SHP77 (cell line): ENCODE measurements at regions not wholly inside any gene's neighbourhood (a gene's known extent, or its start where the extent isn't known, plus 50 kb on each side); places are given as distances from the start of the nearest gene placed in this dataset.

Experiments
- DNase-seq, 2 experiments: peaks; one replicate each; lab custom pipeline; 2025; lab: John Stamatoyannopoulos, UW

DNA sequence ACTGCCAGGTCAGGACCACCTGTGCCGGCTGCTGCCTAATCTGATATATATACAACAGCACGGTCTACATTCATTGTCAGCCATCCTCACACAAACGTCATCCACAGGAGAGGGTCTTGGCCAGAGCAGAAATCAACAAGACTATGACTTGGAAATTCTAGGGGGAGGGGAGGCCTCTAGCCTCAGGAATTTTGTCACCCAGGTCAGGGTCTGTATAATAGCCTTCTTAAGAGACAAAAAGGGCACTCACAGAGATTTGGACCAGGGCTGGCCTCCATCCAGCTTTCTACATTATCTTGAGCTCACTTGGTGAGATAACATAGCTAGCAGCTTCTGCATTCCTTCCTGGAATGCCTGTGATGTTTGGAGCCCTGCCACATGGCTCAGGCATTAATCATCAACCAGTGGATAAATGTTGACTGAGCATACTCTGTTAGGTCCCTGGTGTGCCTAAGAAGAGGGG lies 50.4 kb upstream of the CTIF start:
- no peak for DNase-seq

DNA sequence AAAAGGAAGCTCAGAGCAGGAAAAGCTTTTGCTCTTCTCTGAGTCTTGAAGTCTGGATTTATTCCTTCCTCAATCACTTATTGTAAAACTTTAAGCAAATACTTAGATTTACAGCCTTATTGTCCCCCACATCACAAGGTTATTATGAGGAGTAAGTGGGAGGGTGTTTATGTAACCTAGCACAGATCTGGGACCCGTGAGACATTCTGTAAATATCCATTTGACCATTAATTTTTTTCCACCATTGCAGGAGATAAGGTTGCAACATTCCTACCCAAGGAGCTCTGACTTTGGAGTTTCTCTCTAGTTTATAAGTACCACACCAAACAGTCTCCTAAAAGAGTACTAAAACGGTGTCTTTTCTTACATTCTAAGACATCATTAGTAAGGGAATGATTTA lies 52.1 kb upstream of the CTIF start:
- DNase-seq: no peak

DNA sequence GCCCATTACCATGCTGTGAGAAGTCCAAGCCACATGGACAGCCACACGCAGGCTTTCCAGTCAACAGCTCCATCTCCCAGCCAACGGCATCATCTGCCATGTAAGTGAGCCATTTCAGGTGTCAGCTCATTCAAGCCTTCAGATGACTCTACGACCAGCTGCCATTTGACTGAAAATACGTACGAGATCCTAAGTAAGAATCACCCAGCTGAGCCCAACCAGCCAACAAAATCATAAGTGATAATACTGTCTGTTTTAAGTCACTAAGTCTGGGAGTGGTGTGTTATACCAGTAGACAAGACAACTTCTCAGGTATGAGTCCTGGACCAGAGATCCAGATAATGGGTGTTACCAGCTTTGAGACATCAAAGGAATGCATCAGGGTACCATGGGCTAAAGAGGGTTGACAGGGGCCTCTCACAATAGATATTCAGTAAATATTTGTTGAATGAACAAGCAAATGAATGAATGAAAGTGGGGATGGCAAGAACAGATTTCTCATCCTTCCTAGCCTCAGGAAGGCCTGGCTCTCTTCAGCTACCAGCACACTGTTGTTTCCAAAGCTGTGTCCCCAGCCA lies 52.9 kb upstream of the CTIF start:
- no peak for DNase-seq

DNA sequence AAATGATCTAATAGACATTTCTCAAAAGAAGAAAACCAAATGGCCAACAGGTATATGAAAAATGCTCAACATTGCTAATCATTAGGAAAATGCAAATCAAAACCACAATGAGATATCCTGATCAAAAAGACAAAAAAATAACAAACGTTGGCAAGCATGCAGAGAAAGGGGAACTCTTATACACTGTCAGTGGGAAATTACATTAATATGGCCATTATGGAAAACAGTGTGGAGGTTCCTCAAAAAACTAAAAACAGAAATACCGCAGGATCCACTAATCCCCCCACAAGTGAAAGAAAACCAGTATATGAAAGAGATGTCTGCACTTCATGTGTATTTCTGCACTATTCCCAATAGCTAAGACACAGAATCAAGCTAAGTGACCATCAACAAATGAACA lies 57.7 kb upstream of the CTIF start:
- DNase-seq: no peak

DNA sequence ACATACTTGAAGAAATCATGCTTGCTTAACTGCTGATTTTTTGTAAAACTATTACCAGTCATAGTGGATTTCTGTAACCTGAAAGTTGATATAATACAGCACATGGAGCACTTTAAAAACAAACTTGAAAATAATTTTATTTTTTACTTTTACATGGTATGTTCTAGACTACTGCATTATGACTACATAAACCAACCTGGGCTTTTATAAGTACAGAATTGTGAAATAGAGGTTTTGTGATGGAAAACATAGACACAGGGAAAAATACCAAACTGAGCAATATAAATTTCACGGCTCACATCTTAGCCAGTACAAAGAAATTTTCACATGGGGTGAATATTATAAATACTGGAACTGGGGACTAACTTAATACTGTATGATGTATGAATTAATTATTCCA lies 59.3 kb upstream of the CTIF start:
- DNase-seq: no peak

DNA sequence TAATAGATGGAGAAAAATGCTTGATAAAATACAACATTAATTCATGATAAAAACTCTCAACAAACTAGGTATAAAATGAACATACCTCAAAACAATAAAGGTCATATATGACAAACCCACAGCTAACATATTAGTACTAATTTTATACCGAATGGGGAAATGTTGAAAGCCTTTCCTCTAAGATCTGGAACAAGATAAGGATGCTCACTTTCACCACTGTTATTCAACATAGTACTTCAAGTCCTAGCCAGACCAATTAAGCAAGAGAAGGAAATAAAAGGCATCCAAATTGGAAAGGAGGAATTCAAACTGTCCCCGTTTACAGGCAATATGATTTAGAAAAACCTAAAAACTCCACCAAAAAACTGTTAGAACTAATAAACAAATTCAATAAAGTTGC lies 61.5 kb upstream of the CTIF start:
- no peak for DNase-seq

DNA sequence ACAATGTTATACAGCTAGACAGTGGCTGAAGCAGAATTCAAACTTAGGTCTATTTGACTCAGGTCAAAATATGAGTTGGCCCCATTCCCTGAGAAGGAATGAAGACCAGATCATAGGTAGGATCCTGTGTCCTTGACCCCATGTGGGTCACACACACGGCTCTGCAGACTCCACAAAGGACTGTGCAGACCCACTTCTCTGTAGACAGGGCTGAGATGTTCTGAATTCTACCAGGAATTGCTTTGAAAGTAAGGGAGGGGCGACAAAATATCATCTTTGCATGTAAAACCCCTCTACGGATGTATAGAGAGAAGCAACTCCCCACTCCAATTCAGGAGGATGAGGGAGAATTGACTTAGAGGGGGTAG lies 62.3 kb upstream of the CTIF start:
- no peak for DNase-seq

DNA sequence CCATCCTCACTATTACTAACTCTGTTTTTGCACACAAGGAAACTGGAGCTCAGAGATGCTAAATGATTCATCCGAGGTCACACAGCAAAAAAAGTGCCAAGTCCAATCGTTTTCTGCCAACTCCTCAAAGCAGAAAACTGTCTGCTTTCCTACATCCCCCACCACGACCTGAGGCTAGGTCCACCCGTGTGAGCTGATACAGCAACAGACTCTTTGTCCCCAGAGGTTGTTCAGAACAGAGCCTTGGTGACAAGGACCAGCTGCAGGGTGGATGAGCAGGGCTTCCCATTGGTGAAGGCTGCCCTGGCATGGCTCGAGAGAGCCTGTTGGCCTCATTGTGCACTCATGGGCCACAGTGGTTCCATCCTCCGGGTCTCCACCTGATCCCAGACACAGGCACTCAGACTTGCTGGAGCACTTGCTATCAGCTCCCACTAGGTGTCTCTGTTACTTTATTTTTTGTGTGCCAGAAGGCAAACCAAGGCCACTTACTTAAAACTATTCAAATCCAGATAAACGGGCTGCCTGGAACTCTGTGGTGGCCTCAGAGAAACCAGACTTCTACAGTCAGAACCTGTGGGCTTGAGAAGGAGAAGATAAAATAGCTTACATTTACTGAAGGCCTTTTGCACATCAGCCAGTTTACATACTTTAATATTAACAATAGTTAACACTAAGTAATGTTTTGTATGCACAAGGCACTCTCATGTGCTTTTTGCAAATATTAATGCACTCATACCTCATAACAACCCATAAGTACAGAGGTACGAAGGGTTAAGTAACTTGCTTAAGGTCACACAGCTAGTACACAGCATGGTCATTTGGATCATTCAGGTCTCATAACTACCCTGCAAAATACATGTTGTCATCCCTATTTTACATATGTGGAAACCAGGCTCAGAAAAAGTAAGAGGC lies 62.9 kb upstream of the CTIF start:
- DNase-seq: peak; percentile 65 to 68

DNA sequence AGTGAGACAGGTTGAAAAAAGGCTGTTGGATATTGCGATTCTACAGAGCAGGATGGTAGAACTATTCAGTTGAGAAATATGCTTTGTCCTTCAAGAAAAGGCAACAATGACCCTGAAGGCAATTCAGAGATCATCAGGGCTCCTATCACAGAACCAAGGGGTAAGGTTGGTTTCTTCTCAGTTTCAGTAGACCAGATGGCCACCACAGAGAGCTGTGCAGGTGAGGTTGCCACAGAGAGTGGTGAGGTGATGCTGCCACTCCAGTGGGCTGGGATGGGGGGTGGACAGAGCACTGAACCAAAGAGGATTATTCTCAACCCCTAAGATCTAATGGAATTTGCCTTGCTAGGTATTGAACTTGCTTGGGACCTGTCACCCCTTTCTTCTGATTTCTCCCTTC lies 64.6 kb upstream of the ZBTB7C start:
- no peak for DNase-seq

DNA sequence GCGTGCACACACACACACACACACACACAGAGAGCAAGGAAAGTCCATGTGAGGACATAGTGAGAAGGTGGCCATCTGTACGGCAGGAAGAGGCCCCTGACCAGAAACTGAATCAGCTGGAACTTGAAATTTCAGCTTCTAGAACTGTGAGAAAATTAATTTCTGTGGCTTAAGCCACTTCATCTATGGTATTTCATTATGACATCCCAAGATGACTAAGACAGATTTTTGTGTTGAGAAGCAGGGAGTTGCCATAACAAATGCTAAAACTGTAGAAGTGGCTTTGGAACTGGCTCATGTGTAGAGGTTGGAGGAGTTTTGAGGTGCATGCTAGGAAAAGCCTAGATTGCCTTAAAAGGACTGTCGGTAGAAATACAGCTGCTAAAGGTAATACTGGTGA lies 63.4 kb upstream of the ZBTB7C start:
- no peak for DNase-seq

DNA sequence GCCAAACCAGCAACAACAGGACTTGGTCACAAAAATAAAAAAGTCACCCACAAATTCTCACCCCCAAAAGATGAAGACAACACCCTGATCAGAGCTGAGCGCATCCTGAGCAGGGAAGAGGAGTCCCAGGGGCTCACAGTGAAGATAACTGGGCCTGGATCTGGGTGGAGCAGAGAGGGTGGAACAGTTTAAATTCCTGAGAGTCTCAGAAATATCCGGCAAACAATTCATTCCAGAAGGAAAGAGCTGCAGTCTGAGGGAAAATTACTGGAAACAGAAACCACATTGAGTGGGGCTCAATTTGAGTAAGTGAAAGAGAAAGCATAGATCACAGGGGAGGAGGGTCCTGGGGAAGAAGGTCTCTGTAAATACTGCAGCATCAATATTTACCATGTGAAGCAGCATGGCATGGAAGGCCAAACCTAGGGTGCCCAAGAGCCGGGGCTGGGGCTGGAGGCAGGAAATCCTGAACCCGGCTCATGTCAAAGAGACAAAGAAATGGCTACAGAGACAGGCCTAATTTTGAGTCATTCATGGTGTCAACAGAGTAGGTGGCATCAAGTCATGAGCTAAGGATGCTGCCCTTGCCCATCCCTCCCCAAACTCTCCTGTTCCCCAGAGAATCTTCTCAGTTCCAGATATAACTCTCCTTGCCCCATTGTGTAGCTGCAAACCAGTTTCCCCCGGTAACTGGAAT lies 61.4 kb upstream of the ZBTB7C start:
- no peak for DNase-seq

DNA sequence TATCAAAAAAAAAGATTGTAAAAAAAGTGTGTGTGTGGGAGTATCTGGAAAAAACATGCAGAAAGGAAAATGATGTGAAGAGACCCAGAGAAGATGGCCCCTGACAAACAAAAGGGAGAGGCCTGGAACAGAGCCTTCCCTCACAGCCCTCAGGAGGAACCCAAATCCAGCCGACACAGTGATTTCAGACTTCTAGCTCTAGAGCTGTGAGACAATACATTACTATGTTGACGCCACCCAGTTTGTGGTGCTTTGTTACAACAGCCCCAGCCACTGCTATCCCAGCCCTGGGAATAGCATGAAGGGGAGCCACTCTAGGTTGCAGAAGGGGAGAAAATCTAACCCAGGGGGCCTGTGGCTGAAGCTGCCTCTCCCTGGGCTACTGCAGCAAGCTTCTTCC lies 59.0 kb upstream of the ZBTB7C start:
- DNase-seq: no peak

DNA sequence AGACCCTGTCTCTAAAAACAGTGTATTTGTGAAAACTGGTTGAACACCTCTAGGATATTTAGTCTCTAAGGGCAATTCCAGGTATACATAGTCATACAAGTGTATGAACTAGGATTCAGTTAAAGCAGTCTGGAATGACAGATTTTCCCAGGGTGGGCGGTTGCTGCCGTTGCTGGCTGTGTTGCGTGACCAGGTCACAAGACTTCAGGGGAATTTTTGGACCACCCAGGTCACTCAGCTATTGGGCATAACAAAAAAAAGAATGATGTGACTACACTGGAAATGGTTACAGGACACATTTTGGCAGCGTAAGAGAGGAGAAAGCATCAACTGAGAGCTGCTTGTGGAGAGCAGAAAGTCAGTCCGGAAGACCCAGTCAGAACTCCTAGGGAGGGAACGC lies 58.0 kb upstream of the ZBTB7C start:
- DNase-seq: no peak

DNA sequence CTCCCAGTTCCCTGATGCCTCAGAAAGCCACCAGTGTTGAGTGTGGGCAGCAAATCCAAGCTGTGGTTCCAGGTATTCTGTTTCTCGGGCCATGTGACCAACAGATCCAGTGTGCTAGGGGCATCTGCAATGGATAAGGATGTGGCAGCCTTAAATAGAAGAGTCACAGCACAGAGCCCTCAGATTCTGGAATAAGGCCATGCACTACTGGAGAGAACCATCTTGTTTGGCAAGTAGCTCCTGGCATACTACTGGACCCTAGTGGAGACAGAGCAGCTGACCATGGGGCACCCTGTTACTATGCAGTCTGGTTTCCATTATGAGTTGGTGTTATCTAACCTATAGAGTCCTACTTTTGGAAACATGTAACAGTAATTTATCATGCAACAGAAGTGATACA lies 53.3 kb upstream of the ZBTB7C start:
- no peak for DNase-seq

DNA sequence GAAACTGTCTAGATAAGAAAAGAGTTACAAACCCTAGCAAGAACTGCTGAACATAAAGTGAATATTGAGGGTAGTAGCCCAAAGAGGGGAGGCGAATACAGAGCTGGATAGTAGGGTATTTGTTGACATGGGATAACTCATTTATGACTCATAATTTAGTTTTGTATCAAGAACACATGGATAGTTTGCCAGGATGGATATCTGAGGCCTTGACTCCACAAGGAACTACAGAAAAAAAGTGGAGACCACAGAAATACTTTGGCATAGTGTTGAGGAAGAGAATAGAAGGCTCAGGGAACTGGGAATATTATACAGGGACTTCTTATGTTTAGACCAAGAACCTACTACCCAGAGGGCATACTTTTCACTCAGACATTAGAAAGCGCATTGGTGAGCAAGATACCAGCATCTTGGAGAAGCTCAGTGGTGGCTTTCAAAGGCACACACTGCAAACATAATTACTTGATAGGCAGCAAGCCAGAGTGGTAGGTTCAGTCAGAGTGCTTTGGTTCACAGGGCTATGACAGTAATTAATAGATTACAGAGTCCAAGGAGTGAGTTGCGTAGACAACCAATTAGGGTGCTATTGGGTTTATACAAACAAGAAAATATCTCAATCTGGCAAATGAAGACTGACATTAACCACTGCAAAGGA lies 51.9 kb upstream of the ZBTB7C start:
- no peak for DNase-seq

DNA sequence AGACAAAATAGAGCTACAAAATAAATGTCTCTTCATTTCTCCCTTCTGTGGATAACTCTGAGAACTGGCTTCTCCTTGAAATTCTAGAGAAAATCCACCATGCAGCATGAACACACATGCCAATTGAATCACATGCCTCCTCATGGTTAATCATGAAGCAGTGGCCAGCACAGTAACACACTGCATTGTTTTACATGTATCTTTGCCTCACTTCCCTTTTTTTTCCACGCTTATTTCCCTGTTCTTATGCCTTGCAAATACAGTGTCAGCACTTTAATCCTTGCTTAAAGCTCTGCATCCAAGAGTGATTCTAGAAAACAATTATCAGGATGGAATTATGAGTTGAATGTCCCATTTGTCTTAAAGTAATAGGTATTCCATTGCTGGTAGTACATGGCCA lies 50.3 kb upstream of the ZBTB7C start:
- no peak for DNase-seq

DNA sequence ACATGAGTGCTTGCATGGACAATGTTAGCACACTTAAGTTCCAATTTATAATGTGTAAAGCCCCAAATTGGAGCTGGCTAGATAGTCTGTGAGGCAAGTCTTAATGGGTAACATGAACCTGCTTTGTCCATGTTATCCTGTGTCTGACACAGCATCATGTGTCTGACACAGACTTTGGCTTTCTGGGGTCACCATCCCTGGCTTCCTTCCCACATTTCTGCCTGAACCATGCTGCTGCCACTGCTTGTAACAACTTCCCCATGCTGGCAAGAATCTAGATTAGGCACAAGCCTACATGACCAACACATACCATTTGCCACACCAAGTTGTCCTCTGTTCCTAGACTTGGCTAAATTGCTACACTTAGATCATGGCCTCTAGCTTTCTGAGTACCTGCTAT lies 49.8 kb upstream of the ZBTB7C start:
- DNase-seq: no peak
